GM23338 (cell line): ENCODE measurements at regions not wholly inside any gene's neighbourhood (a gene's known extent, or its start where the extent isn't known, plus 50 kb on each side); places are given as distances from the start of the nearest gene placed in this dataset.

Experiments used
- ATAC-seq: fragments of 200-7000 bp; cut with Tn5 transposase; 3 replicates; pipeline ENCODE4 v1.9.1; 2020
- DNase-seq: peaks from one replicate; pipeline ENCODE4 v3.0.0-alpha.2; 2015; ENCODE audit warnings: low spot score
- H2AFZ ChIP-seq: fragments of 200-600 bp; sonication (generic); 2 replicates; pipeline ENCODE4 v1.8.0; 2016; ENCODE audit warnings: antibody characterized with exemption, mild to moderate bottlenecking, moderate library complexity
- H3F3A ChIP-seq: fragments of 200-600 bp; sonication (generic); replicated peaks from 2 replicates; pipeline ENCODE4 v1.8.0; 2017; ENCODE audit warnings: antibody characterized with exemption, mixed run types, low read depth
- H3K27ac ChIP-seq: fragments of 200-600 bp; sonication (generic); 2 replicates; pipeline ENCODE4 v1.6.1; 2016; ENCODE audit warnings: low read depth
- H3K27me3 ChIP-seq: fragments of 200-600 bp; sonication (generic); 2 replicates; pipeline ENCODE4 v1.8.0; 2016; ENCODE audit warnings: mild to moderate bottlenecking, mixed run types, moderate library complexity; ENCODE audit not compliant: insufficient read depth
- H3K36me3 ChIP-seq: fragments of 200-600 bp; sonication (generic); 2 replicates; pipeline ENCODE4 v1.8.0; 2016; ENCODE audit warnings: mild to moderate bottlenecking; ENCODE audit not compliant: insufficient read depth
- H3K4me1 ChIP-seq: fragments of 200-600 bp; sonication (generic); 2 replicates; pipeline ENCODE4 v1.8.0; 2016; ENCODE audit warnings: mild to moderate bottlenecking, moderate library complexity; ENCODE audit not compliant: insufficient read depth
- H3K4me2 ChIP-seq: fragments of 200-600 bp; sonication (generic); 2 replicates; pipeline ENCODE4 v1.7.1; 2017; ENCODE audit warnings: mixed run types
- H3K4me3 ChIP-seq: fragments of 200-600 bp; sonication (generic); 2 replicates; pipeline ENCODE4 v1.6.1; 2016; ENCODE audit warnings: mixed run types
- H3K79me2 ChIP-seq: fragments of 200-600 bp; sonication (generic); replicated peaks from 2 replicates; pipeline ENCODE4 v1.8.0; 2017; ENCODE audit warnings: mild to moderate bottlenecking; ENCODE audit not compliant: insufficient read depth
- H3K9me2 ChIP-seq: fragments of 200-600 bp; sonication (generic); 2 replicates; pipeline ENCODE4 v1.8.0; 2017; ENCODE audit not compliant: insufficient read depth
- H4K20me1 ChIP-seq: fragments of 200-600 bp; sonication (generic); replicated peaks from 2 replicates; pipeline ENCODE4 v1.8.0; 2017; ENCODE audit warnings: mild to moderate bottlenecking; ENCODE audit not compliant: insufficient read depth
- H3K27ac Mint-ChIP-seq: 2 replicates; pipeline ENCODE4 v1.8.0; 2020; ENCODE audit warnings: inconsistent platforms, mild to moderate bottlenecking, moderate library complexity, mixed read lengths
- H3K27me3 Mint-ChIP-seq: 3 replicates; pipeline ENCODE4 v1.8.0; 2022; ENCODE audit warnings: low read depth, mild to moderate bottlenecking, moderate library complexity, mixed read lengths, inconsistent platforms; ENCODE audit not compliant: insufficient read depth, poor library complexity
- H3K36me3 Mint-ChIP-seq: 3 replicates; pipeline ENCODE4 v1.8.0; 2021; ENCODE audit warnings: low read depth, mild to moderate bottlenecking, inconsistent platforms, moderate library complexity, mixed read lengths
- H3K4me1 Mint-ChIP-seq: 3 replicates; pipeline ENCODE4 v1.8.0; 2020; ENCODE audit warnings: mild to moderate bottlenecking, inconsistent platforms, mixed read lengths
- H3K4me3 Mint-ChIP-seq: 3 replicates; pipeline ENCODE4 v1.8.0; 2021; ENCODE audit warnings: moderate library complexity, mild to moderate bottlenecking, inconsistent platforms, mixed read lengths
- H3K9me3 Mint-ChIP-seq: 3 replicates; pipeline ENCODE4 v1.8.0; 2020; ENCODE audit warnings: moderate library complexity, mild to moderate bottlenecking, inconsistent platforms, mixed read lengths
- CTCF ChIP-seq, 2 experiments: fragments of 200-600 bp in 1 of 2; sonication (generic) in 1 of 2; conservative IDR thresholded peaks; 2 replicates each; pipeline versions ENCODE4 v1.5.1 to v1.6.1; 2016 to 2017; ENCODE audit warnings: antibody characterized with exemption in 2 of 2, low read depth in 2 of 2, mild to moderate bottlenecking in 2 of 2, moderate library complexity in 1 of 2
- ETS1 ChIP-seq: IDR thresholded peaks from 2 replicates; pipeline ENCODE4 v1.6.1; 2016; ENCODE audit warnings: antibody characterized with exemption
- EZH2 ChIP-seq: fragments of 200-600 bp; sonication (generic); IDR thresholded peaks from one replicate; pipeline ENCODE4 v1.8.0; 2017; ENCODE audit warnings: antibody characterized with exemption, mild to moderate bottlenecking, low read depth; ENCODE audit not compliant: unreplicated experiment
- EZH2phosphoT487 ChIP-seq: fragments of 200-600 bp; sonication (generic); IDR thresholded peaks from one replicate; pipeline ENCODE4 v1.8.1; 2018; ENCODE audit warnings: antibody characterized with exemption; ENCODE audit not compliant: unreplicated experiment
- JUNB ChIP-seq: IDR thresholded peaks from one replicate; pipeline ENCODE4 v1.6.1; 2016; ENCODE audit warnings: antibody characterized with exemption; ENCODE audit not compliant: unreplicated experiment
- POLR2AphosphoS5 ChIP-seq: IDR thresholded peaks from 2 replicates; pipeline ENCODE4 v1.6.1; 2016; ENCODE audit warnings: antibody characterized with exemption, low read depth
- STAT1 ChIP-seq: IDR thresholded peaks from one replicate; pipeline ENCODE4 v1.6.1; 2016; ENCODE audit warnings: antibody characterized with exemption; ENCODE audit not compliant: unreplicated experiment
- ZNF114 ChIP-seq: fragments of 250-450 bp; sonication (Bioruptor Pico); IDR thresholded peaks from 2 replicates; pipeline ENCODE4 v1.5.0; 2020; ENCODE audit warnings: mild to moderate bottlenecking, moderate library complexity
- ZNF462 ChIP-seq: fragments of 250-450 bp; sonication (Bioruptor Pico); IDR thresholded peaks from 2 replicates; pipeline ENCODE4 v1.5.0; 2020; ENCODE audit warnings: mild to moderate bottlenecking, moderate library complexity

- Mint-ChIP-seq H3K36me3 (peaks cover 9% of the 10 kb centered on the region; the same call in 2 of the 3 replicates), H3K27ac (no peak overlapping the region), H3K27me3 (no peaks in the 10 kb centered on the region), H3K4me3 (no peak overlapping the region), H3K4me1 (peaks cover 14% of the 10 kb centered on the region), H3K9me3 (peaks cover 18% of the 10 kb centered on the region)
- Histone ChIP-seq H3K4me1 (0 out of 2 replicates have a peak, but pooled peaks cover 7% of the 10 kb centered on the region), H3K27me3 (no peaks in the 10 kb centered on the region), H3K27ac (no peak overlapping the region), H3K79me2 (no peaks in the 10 kb centered on the region), H3F3A (no peaks in the 10 kb centered on the region), H2AFZ (no peak overlapping the region), H3K36me3 (peaks cover 10% of the 10 kb centered on the region; the same call in 1 of the 2 replicates), H3K9me2 (no peaks in the 10 kb centered on the region), H3K4me2 (no peak overlapping the region), H3K4me3 (no peak overlapping the region), H4K20me1 (no peaks in the 10 kb centered on the region)
- DNase-seq = no peak
- no peak for TF ChIP-seq POLR2AphosphoS5
- no peak for TF ChIP-seq EZH2phosphoT487
- TF ChIP-seq ETS1 = no peak
- TF ChIP-seq STAT1 = no peak
- TF ChIP-seq ZNF114 (CRISPR knock-in tag) = no peak
- no peak for TF ChIP-seq CTCF (conservative IDR thresholded peaks at IDR 0.05; ENCODE audit: low read depth in 2 of 2)
- TF ChIP-seq EZH2 = no peak
- no peak for TF ChIP-seq JUNB
- no peak for TF ChIP-seq ZNF462
- ATAC-seq = no peak
Observed at GRCh38 chr16:16790597-16790996, 411.7 kb downstream of the NPIPA7 start.
